GM10248 (cell line): ENCODE measurements at regions not wholly inside any gene's neighbourhood (a gene's known extent, or its start where the extent isn't known, plus 50 kb on each side); places are given as distances from the start of the nearest gene placed in this dataset.

Experiments
- CTCF ChIA-PET: fragments of 300-600 bp; sonication (Branson Sonifier 250); formaldehyde crosslinking; extraction: SDS; loops from one replicate; lab custom pipeline; 2021; ENCODE audit warnings: antibody characterized with exemption; lab: Yijun Ruan, JAX
- POLR2A ChIA-PET: fragments of 350-650 bp; sonication (Branson Sonifier 250); formaldehyde crosslinking; extraction: SDS; loops from one replicate; lab custom pipeline; 2020; ENCODE audit warnings: antibody characterized with exemption; lab: Yijun Ruan, JAX
- DNase-seq: peaks from one replicate; pipeline ENCODE4 v3.0.0; 2012; ENCODE audit errors: extremely low spot score
- CTCF ChIP-seq: IDR thresholded peaks from 2 replicates; pipeline ENCODE4 v1.5.1; 2012; ENCODE audit warnings: mild to moderate bottlenecking, low read depth; ENCODE audit errors: extremely low read depth, missing control alignments, control extremely low read depth

DNA sequence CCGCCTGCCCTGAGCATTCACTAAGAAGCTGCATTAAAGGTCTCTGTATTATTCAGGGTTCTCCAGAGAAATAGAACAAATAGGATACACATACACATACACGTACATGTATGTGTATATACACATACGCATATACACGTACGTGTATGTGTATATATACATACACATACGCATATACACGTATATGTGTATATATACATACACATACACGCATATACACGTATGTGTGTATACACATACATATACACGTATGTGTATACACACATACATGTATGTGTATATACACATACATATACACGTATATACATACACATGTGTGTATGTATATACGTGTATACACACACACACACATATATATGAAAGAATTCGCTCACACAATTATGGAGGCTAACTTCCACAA lies 108.9 kb upstream of the BARHL2 start:
- POLR2A ChIA-PET: no interaction called here
- CTCF ChIA-PET: interaction anchor here (1.1 to 1.8 kb wide), 2 partner anchors 16 to 339 kb away, joined by 3 to 6 read pairs; no protein-coding TSS in a partner anchor
- no peak for DNase-seq
- TF ChIP-seq CTCF: no peak

GRCh38 chr1:90824551-90824950 lies 107.4 kb upstream of the BARHL2 start:
- ChIA-PET POLR2A (no interaction called here), CTCF (interaction anchor here (1.1 to 1.8 kb wide), 2 partner anchors 8 to 14 kb away, joined by 4 to 6 read pairs; no protein-coding TSS in a partner anchor)
- no peak for TF ChIP-seq CTCF
- DNase-seq: no peak

- TF ChIP-seq CTCF: no peak
- DNase-seq: no peak
- ChIA-PET CTCF (no interaction called here), POLR2A (no interaction called here)
Observed at GRCh38 chr1:90823686-90824085, 106.6 kb upstream of the BARHL2 start.

- DNase-seq: no peak
- TF ChIP-seq CTCF: no peak
- POLR2A ChIA-PET: no interaction called here
- CTCF ChIA-PET: interaction anchor here (1.2 kb wide), 1 partner anchor 29 kb away, joined by 5 read pairs; no protein-coding TSS in a partner anchor
Observed at GRCh38 chr1:90821788-90822359, 104.8 kb upstream of the BARHL2 start.

GRCh38 chr1:90821152-90821787 lies 104.2 kb upstream of the BARHL2 start:
- POLR2A ChIA-PET: no interaction called here
- CTCF ChIA-PET: no interaction called here
- DNase-seq: no peak
- no peak for TF ChIP-seq CTCF

GRCh38 chr1:90820745-90821144 lies 103.6 kb upstream of the BARHL2 start:
- no peak for DNase-seq
- ChIA-PET POLR2A (no interaction called here), CTCF (no interaction called here)
- no peak for TF ChIP-seq CTCF
